Right ventricle myocardium inferior (tissue), 1 donor: ENCODE measurements at regions not wholly inside any gene's neighbourhood (a gene's known extent, or its start where the extent isn't known, plus 50 kb on each side); places are given as distances from the start of the nearest gene placed in this dataset.
A peak's percentile ranks its signal among the peaks of the same experiment; 100 is the strongest.
"Not testable (repeated sequence)": the region's sequence is repeated elsewhere in the genome, so short reads cannot be mapped to it uniquely, and the experiment has no call there.

Experiments
- ATAC-seq: fragments of 200-7000 bp; cut with Tn5 transposase; one replicate; pipeline ENCODE4 v1.9.1; 2020; ENCODE audit warnings: mild to moderate bottlenecking, moderate library complexity
- DNase-seq: peaks from one replicate; pipeline ENCODE4 v3.0.0; 2021; ENCODE audit errors: missing footprints
- intact Hi-C: fragments of 100-400 bp; cut with DNase I; formaldehyde crosslinking; loops from one replicate; pipeline ENCODE4 v1.11.0; 2022
- donor health status: DM: no; HTN: yes; CAD: no; lungs with severe emphysema.

- DNase-seq (no peak), ATAC-seq (no peak)
- intact Hi-C loops, result no loop called here
These were observed 94.8 kb upstream of the SRD5A2 start for GRCh38 chr2:31675485-31675901.

GRCh38 chr2:31674446-31674845, 93.7 kb upstream of the SRD5A2 start:
- no peak for DNase-seq
- ATAC-seq, result no peak
- intact Hi-C loops, result no loop called here

- DNase-seq (no peak), ATAC-seq (peak; percentile 44)
- intact Hi-C loops, result no loop called here
These were observed 86.1 kb upstream of the SRD5A2 start for GRCh38 chr2:31666878-31667277.

- DNase-seq, result no peak
- ATAC-seq, result no peak
- intact Hi-C loops, result no loop called here
These were observed 84.4 kb upstream of the SRD5A2 start for GRCh38 chr2:31664949-31665724.

- no peak for DNase-seq
- intact Hi-C loops, result no loop called here
- no peak for ATAC-seq
These were observed 80.1 kb upstream of the SRD5A2 start for GRCh38 chr2:31660812-31661335.

GRCh38 chr2:31660165-31660564, 79.4 kb upstream of the SRD5A2 start:
- intact Hi-C loops, result no loop called here
- DNase-seq (no peak), ATAC-seq (no peak)

- intact Hi-C loops, result no loop called here
- ATAC-seq, result no peak
- DNase-seq, result no peak
These were observed 73.5 kb upstream of the SRD5A2 start for GRCh38 chr2:31654241-31654640.

GRCh38 chr2:31651736-31652135, 71.0 kb upstream of the SRD5A2 start:
- no peak for DNase-seq
- intact Hi-C loops, result no loop called here
- no peak for ATAC-seq

GRCh38 chr2:31651267-31651666, 70.5 kb upstream of the SRD5A2 start:
- DNase-seq, result no peak
- ATAC-seq, result no peak
- intact Hi-C loops, result no loop called here

- ATAC-seq (no peak), DNase-seq (no peak)
- intact Hi-C loops, result no loop called here
These were observed 63.8 kb upstream of the SRD5A2 start for GRCh38 chr2:31644551-31644950.

- intact Hi-C loops, result no loop called here
- DNase-seq, result no peak
These were observed 62.0 kb upstream of the SRD5A2 start for GRCh38 chr2:31642707-31643106.

GRCh38 chr2:31632201-31632600, 51.5 kb upstream of the SRD5A2 start:
- ATAC-seq, intact Hi-C loops, DNase-seq: not testable (repeated sequence)

More at GRCh38 chr2:31642707-31643106, 62.0 kb upstream of the SRD5A2 start:
- no peak for ATAC-seq
